CD4-positive, alpha-beta T cell treated with Interferon gamma for 1 hour (primary cell): ENCODE measurements at regions not wholly inside any gene's neighbourhood (a gene's known extent, or its start where the extent isn't known, plus 50 kb on each side); places are given as distances from the start of the nearest gene placed in this dataset.
"Not testable (repeated sequence)": the region's sequence is repeated elsewhere in the genome, so short reads cannot be mapped to it uniquely, and the experiment has no call there.

Experiments used
- DNase-seq: peaks from one replicate; pipeline ENCODE4 v3.0.0-alpha.2; 2020

GRCh38 chr16:59114790-59115189 lies 380.7 kb upstream of the GOT2 start:
- no peak for DNase-seq

- DNase-seq = no peak
Observed at GRCh38 chr16:59113004-59113670, 379.0 kb upstream of the GOT2 start.

DNA sequence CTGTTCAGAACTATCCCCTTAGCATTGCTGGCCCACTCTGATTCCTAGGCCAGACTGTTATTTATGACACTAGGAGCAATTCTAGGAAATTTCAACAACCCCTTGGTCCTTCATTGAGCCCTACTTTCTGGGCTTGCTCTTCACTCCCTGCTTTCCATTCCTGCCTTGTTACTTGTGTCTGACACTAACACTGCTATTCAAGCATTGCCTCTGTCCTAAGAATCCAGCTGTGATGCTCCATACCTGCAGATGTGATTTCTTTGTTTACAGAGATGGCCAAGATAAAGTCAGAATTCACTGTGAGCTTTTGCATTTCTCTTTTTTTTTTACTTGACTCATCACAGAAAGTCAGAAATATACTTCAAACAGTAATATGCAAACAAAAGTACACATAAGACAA lies 377.2 kb upstream of the GOT2 start:
- DNase-seq = no peak

- no peak for DNase-seq
Observed at GRCh38 chr16:59108374-59108773, 374.3 kb upstream of the GOT2 start.

GRCh38 chr16:59096682-59097081 lies 362.6 kb upstream of the GOT2 start:
- DNase-seq = not testable (repeated sequence)

DNA sequence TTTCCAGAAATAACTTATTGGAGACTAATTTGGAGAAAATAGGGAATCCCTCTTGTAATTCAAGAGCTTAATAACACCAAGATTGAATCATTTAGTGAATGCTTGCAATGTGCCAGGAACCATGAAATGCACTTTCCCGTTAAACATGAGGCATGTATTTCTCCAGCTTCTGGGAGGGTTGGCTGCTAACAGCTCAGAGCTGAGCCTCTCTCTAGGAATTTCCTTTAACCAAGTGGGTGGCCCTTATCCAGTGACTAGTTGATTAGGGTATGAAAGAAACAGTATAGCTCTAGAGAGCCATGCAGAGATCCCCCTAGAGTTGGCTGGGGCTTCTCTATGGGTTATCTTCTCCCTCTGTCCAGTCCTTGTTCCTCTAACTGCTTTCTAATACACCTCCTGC lies 356.4 kb upstream of the GOT2 start:
- DNase-seq = no peak

DNA sequence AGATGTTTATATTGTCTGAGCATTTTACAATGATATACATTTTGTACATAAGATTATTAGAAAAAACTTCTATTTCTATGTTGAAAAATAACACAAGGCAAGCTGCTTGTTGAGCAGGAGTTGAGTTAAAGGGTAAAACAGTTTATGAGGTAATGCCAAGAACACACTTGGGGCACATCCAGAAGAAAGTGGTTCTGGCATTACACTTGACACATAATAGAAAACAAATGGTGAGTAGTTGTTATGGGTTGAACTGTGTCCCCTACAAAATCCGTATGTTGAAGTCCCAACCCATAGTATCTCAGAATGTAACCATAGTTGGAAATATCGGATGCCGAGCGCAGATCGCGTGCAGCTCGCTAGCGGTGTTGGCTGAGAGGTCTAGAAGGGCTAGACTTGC lies 354.3 kb upstream of the GOT2 start:
- no peak for DNase-seq

- no peak for DNase-seq
Observed at GRCh38 chr16:59087641-59088040, 353.5 kb upstream of the GOT2 start.

- peak; percentile 14 for DNase-seq
Observed at GRCh38 chr16:59067205-59067604, 333.1 kb upstream of the GOT2 start.

DNA sequence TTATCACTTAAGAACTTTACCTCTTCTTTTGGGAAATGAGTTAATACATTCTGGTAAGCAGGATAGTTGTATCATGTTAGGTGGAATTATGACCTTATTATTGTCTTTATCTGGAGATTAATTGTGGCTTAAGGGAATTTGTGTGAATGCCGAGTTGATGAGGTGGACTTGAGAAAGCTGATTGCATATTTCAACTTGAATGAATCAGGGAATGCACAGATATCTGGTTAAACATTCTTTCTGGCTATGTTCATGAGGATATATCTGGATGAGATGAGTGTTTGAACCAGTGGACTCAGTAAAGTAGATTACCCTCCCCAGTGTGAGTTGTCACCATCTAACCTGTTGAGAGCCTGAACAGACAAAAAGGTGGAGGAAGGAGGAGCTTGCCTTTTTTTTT lies 326.1 kb upstream of the GOT2 start:
- DNase-seq = no peak

DNA sequence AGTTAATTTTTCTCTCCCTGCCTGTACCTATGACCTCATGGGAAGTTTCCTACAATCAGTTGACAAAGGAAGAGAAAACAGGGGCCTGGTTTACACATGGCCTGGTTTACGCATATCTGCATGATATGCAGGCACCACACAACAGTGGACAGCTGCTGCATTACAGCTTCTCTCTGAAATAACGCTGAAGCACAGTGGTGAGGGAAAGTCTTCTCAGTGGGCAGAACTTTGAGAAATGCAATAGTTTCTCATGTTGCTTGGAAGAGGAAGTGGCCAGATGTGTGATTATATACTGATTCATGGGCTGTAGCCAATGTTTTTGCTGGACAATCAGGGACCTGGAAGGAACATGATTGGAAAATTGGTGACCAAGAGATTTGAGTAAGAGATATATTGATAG lies 324.1 kb upstream of the GOT2 start:
- DNase-seq = no peak

DNA sequence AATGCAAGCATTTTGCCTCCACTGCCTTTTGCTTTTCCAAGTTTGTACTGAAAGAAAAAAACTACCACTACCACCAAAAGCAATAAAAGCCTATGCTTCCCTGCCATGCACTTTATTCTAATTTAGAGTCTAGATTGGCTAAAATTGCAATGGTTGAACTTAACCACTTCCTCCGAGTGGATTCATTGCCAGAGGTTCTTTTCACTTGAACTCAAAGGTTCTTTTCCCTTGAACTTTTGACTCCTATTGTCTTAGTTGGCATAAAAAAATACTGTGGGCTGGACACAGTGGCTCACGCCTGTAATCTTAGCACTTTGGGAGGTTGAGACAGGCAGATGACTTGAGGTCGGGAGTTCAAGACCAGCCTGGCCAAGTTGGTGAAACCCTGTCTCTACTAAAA lies 319.8 kb upstream of the GOT2 start:
- DNase-seq = no peak

DNA sequence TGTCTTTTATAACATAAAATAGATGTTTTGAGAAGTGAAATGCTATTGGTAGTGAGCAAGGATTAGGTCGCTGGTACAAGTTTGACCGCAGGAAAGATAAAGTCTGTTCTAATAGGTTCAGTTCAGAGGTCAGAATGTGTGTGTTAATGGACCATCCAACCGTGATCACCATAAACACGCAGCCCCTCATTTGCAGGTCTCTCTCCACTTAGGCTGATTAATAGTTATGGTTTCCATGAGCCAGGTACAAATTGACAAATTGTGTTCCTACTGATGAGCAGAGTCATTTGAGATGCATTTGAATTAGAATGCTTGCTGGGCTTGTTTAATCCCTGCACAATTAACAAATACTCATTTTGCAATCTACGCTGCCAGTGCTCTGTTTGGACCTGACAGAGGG lies 318.1 kb upstream of the GOT2 start:
- no peak for DNase-seq

- no peak for DNase-seq
Observed at GRCh38 chr16:59048876-59049275, 314.8 kb upstream of the GOT2 start.

DNA sequence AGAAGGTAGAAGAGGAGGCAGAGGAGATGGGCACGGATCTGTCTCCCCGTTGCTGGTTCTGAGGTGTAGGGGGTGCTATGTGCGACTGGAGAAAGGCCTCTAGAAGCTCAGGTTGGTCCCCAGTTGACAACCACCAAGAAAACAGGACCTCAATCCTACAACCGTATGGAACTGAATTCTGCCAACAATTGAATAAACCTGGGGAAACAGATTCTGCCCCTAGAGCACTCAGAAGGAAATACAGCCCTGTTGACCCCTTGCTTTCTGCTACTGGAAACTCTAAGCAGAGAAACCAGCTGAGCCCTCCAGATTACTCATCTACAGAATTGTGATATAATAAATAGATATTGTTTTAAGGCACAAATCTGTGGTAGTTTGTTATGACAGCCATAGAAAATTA lies 313.0 kb upstream of the GOT2 start:
- DNase-seq = no peak

DNA sequence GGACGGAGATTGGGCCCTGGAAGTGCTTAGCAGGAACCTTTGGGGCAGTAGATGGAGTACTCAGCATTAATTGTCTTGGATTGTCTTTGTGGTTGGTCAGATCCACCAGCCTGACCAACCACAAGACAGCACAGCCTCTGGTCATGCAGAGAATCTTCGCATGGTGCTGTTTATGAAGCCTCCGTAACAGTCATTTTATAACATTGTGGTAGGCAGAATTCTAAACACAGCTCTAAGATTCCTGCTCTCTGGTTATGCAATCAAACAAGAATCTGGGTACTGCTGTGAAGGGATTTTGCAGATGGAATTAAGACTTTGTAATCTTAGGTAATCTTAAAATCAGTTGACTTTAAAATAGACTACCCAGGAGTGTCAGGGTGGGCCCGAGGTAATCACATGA lies 312.2 kb upstream of the GOT2 start:
- no peak for DNase-seq

GRCh38 chr16:59045501-59045900 lies 311.4 kb upstream of the GOT2 start:
- no peak for DNase-seq

- no peak for DNase-seq
Observed at GRCh38 chr16:59044616-59045015, 310.5 kb upstream of the GOT2 start.

DNA sequence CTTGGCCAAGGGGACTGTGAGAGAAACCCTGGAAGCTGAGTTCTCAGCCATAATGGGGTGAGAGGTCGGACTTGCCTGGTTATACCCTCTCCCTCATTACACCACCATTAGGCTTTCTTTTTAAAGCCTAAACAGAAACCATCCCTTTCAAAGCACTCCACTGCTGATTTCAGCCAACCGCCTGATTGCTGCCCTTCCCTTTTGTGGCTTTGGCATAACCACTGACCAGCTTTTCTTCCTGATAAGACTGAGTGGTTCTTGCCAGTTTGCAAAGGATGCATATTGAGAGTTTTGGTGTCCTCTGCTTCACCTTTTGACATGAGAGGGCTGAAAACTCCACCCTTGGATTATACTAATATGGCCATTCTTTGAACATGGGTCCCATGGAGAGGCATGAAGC lies 308.2 kb upstream of the GOT2 start:
- DNase-seq = no peak

DNA sequence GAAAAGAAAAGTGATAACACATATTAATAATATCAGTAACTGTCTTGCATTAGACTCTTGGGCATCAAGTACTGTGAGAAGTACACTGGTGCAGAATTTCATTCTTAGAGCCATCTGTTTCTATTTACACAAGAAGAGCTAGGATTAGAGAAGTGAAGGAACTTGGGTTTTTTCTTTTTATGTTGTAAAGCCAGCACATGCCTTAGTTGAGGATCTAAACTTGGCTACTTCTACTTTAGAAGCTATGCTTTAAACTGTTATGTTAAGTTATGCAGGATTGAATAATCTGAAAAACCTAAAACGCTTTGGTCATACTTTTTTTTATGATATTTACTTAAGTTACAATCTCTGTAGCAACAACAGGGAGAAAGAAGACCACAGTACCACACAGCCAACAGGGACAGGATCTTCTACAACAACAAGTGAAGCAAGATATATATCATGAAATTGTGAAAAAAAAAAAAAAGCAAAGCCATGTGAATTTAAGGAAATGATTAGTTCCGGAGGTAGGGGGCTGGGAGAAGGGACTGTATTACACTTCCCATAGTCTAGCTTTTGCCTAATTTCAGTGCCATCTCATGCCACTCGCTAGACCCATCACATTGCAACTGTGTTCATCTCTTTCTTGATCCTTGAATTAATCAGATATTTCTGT lies 305.1 kb upstream of the GOT2 start:
- no peak for DNase-seq

- no peak for DNase-seq
Observed at GRCh38 chr16:59030923-59031485, 296.9 kb upstream of the GOT2 start.

DNA sequence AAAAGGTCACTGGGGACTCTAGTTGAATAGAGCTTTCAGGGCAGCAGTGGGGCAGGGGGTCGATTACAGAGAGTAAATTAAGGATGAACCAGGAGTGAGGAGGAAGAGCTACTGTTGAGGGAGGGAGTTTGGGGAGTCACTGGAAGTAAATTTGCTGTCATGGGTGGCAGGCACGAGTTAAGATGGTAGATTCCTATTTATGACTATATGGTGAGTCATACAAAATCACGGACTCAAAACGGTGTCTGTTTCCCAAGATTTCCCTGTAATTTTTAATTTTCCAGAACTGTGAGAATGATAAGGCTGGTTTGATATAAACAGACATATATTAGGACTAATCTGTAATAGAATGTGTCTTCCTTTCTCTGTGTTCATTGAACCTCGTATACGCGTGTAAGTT lies 287.6 kb upstream of the GOT2 start:
- no peak for DNase-seq

DNA sequence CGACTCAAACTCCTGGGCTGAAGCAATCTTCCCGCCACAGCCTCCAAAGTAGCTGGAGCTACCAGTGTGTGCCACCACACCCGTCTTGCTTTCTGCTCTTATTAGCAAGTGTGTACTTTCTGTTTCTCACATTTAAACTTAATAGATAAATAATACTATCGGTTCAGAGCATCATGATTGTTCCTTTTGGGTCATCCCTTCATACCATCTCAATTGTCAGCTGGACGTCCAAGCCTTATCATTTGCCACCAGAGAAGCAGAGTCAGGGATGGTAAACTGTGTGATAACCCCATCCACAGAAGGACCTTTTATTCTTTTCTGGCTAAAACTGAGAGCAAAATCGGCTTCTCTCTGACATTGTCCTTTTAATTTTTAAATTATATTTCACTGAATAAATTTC lies 279.8 kb upstream of the GOT2 start:
- no peak for DNase-seq

GRCh38 chr16:58999762-59000161 lies 265.6 kb upstream of the GOT2 start:
- no peak for DNase-seq

- DNase-seq = not testable (repeated sequence)
Observed at GRCh38 chr16:58992755-58993154, 258.6 kb upstream of the GOT2 start.
